HS-5 (cell line): ENCODE measurements at regions not wholly inside any gene's neighbourhood (a gene's known extent, or its start where the extent isn't known, plus 50 kb on each side); places are given as distances from the start of the nearest gene placed in this dataset.

Experiments
- DNase-seq: peaks from one replicate; pipeline ENCODE4 v3.0.0-alpha.2; 2012; ENCODE audit warnings: low read depth

GRCh38 chr7:25861601-25862260, 290.3 kb upstream of the NFE2L3 start:
- no peak for DNase-seq

GRCh38 chr7:25862261-25863004, 289.6 kb upstream of the NFE2L3 start:
- peak; percentile 100 for DNase-seq

GRCh38 chr7:25863005-25863728, 288.8 kb upstream of the NFE2L3 start:
- DNase-seq = no peak

GRCh38 chr7:25863729-25864110, 288.3 kb upstream of the NFE2L3 start:
- DNase-seq = no peak

- DNase-seq = no peak
Measured at GRCh38 chr7:25864511-25864910, 287.5 kb upstream of the NFE2L3 start.

GRCh38 chr7:25864943-25865751, 286.9 kb upstream of the NFE2L3 start:
- no peak for DNase-seq

GRCh38 chr7:25868509-25868908, 283.5 kb upstream of the NFE2L3 start:
- no peak for DNase-seq

GRCh38 chr7:25870574-25870973, 281.4 kb upstream of the NFE2L3 start:
- no peak for DNase-seq

- DNase-seq = no peak
Measured at GRCh38 chr7:25876092-25876491, 275.9 kb upstream of the NFE2L3 start.

GRCh38 chr7:25877802-25878789, 273.9 kb upstream of the NFE2L3 start:
- no peak for DNase-seq

GRCh38 chr7:25879799-25880198, 272.2 kb upstream of the NFE2L3 start:
- DNase-seq = no peak

GRCh38 chr7:25881317-25882037, 270.5 kb upstream of the NFE2L3 start:
- DNase-seq = no peak

GRCh38 chr7:25882151-25882773, 269.7 kb upstream of the NFE2L3 start:
- no peak for DNase-seq

GRCh38 chr7:25884265-25884828, 267.7 kb upstream of the NFE2L3 start:
- DNase-seq = no peak

GRCh38 chr7:25885057-25885576, 266.9 kb upstream of the NFE2L3 start:
- no peak for DNase-seq

GRCh38 chr7:25886387-25887240, 265.4 kb upstream of the NFE2L3 start:
- DNase-seq = no peak

GRCh38 chr7:25887266-25887665, 264.7 kb upstream of the NFE2L3 start:
- no peak for DNase-seq
